GM12864 (cell line): ENCODE measurements at regions not wholly inside any gene's neighbourhood (a gene's known extent, or its start where the extent isn't known, plus 50 kb on each side); places are given as distances from the start of the nearest gene placed in this dataset.
"Not testable (repeated sequence)": the region's sequence is repeated elsewhere in the genome, so short reads cannot be mapped to it uniquely, and the experiment has no call there.

Experiments used
- DNase-seq: peaks from one replicate; pipeline ENCODE4 v3.0.0-alpha.2; 2011; ENCODE audit warnings: low read depth
- H3K4me3 ChIP-seq: 2 replicates; pipeline ENCODE4 v1.5.1; 2011; ENCODE audit warnings: mild to moderate bottlenecking, low read depth, low read length, control low read depth
- TF ChIP-seq, protein P1 (sequence below): IDR thresholded peaks from 2 replicates; pipeline ENCODE4 v1.5.1; 2011; ENCODE audit warnings: low read depth, mild to moderate bottlenecking, moderate library complexity, low read length, control low read depth, inconsistent platforms; ENCODE audit errors: missing control alignments

DNA sequence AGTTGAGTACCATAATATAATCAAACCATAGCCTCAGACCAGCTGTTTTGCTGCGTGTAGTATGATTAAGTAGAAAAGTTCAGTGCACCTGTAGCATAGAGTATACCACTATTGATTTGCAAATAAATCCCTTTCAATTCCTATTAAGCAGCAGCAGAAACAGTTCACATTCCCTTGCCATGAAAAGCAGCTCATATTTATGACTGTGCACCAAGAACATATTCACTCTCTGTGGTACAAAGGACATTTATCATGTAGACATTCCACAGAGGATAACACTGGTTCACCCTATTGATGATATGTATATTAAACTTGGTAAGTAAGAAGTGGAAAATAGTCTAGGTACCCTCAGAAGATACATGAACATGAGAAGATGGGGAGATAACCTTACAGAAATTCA lies 1689.1 kb upstream of the CDH6 start:
- H3K4me3 ChIP-seq = no peak overlapping the region
- TF ChIP-seq, protein P1, sequence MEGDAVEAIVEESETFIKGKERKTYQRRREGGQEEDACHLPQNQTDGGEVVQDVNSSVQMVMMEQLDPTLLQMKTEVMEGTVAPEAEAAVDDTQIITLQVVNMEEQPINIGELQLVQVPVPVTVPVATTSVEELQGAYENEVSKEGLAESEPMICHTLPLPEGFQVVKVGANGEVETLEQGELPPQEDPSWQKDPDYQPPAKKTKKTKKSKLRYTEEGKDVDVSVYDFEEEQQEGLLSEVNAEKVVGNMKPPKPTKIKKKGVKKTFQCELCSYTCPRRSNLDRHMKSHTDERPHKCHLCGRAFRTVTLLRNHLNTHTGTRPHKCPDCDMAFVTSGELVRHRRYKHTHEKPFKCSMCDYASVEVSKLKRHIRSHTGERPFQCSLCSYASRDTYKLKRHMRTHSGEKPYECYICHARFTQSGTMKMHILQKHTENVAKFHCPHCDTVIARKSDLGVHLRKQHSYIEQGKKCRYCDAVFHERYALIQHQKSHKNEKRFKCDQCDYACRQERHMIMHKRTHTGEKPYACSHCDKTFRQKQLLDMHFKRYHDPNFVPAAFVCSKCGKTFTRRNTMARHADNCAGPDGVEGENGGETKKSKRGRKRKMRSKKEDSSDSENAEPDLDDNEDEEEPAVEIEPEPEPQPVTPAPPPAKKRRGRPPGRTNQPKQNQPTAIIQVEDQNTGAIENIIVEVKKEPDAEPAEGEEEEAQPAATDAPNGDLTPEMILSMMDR = no peak
- no peak for DNase-seq

DNA sequence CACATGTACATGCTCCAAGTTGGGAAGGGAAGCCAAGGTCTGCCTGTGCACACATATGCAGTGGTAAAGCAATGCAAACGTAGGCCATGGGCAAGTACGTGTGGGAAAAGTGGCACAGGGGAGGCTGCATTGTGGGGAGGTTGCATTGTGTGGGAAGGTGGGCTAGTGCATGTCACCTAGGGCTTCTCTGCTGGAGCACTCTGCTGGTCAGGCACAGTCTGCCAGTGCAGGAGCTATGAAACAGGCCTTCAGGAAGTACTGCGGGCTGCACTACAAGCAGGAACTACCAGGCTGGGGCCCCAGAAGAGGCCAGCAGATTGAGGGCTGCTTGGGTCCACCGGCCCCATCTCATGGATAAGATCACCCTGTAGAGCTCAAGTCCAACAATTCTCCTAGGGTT lies 1694.6 kb upstream of the CDH6 start:
- no peak overlapping the region for H3K4me3 ChIP-seq

GRCh38 chr5:29498412-29498811 lies 1695.1 kb upstream of the CDH6 start:
- H3K4me3 ChIP-seq = no peak overlapping the region
- no peak for DNase-seq
- TF ChIP-seq, protein P1 = no peak

More for the DNA sequence above, 1694.6 kb upstream of the CDH6 start:
- TF ChIP-seq, protein P1 = no peak
- DNase-seq = no peak

- no peak overlapping the region for H3K4me3 ChIP-seq
- no peak for DNase-seq
- TF ChIP-seq, protein P1 = no peak
Measured at GRCh38 chr5:29485333-29485732, 1708.2 kb upstream of the CDH6 start.

DNA sequence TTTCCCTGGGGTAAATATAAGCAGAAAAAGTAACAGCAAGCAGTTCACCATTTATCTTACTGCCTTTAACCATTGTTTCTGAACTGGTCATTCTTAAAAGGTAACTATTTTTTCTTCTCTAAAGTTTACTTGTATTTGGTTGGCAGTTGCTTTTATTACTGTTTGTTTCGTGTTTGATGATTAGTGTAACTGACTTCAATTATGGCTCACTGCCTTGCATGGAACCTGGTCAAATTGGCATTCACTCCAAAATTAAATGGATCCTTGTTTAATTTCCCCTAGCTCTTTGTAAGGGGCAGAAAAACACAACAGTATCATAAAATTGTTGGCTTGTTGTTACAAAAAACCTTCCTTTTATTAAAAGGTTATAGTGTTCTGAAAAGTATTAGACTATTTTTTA lies 1723.9 kb upstream of the CDH6 start:
- no peak overlapping the region for H3K4me3 ChIP-seq
- TF ChIP-seq, protein P1 = no peak
- no peak for DNase-seq

DNA sequence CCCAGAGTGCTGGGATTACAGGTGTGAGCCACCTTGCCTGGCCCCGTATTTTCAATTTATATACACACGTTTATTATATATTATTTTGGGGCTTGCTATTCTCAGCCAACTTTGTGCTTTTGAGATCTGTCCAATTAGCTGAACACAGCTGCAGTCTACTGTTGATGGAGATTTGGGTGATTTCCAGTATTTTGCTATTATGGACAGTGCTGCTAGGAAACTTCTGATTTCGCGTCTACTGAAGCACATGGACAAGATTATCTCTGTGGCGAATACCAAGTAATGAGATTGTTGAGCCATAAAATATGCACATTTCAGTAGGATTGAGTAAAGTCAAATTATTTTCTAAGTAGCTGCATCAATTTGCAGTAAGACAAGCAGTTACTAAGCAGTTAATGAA lies 1731.2 kb upstream of the CDH6 start:
- no peak for DNase-seq
- TF ChIP-seq, protein P1 = no peak
- no peak overlapping the region for H3K4me3 ChIP-seq

- DNase-seq = no peak
- H3K4me3 ChIP-seq = no peak overlapping the region
- TF ChIP-seq, protein P1 = no peak
Measured at GRCh38 chr5:29460971-29461559, 1732.4 kb upstream of the CDH6 start.

DNA sequence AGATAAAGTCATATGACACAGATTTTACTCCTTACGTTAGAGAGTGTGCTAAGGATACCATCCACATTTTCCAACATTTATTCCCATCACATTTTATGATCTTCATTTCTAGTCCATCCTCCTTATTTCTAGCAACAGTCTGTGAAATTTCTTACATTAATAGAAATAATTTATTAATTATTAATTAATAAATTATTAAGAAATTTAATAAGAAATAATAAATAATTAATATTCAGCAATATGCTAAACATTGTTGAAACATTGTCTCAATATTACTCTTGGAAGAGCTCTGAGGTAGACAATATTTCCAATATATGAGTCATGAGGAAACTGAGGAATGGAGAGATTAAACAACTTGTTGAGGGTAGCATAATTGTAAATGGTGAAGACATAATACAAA lies 1742.5 kb upstream of the CDH6 start:
- H3K4me3 ChIP-seq, DNase-seq: not testable (repeated sequence)
